ENCODE measurements at regions not wholly inside any gene's neighbourhood (a gene's known extent, or its start where the extent isn't known, plus 50 kb on each side); places are given as distances from the start of the nearest gene placed in this dataset.

DNA sequence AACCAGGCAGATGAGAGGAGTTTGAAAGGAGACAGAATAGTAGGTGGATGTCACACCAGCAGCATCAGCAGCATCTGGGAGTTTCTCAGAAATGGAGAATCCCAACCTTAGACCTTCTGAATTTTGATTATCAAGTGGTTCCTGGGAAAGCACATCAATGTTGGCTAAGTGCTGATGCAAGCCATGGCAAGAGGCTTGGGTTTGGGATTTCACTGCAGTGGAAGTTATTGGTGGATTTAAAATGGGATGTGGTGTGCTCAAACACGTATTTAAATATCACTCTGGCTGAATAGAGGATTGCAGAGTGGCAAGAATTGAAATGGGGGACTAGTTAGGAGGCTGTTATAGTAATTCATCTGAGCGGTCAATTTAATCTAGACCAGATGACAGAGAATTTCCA is 387.8 kb upstream of the WWC1 start:
- TF ChIP-seq, protein P1, sequence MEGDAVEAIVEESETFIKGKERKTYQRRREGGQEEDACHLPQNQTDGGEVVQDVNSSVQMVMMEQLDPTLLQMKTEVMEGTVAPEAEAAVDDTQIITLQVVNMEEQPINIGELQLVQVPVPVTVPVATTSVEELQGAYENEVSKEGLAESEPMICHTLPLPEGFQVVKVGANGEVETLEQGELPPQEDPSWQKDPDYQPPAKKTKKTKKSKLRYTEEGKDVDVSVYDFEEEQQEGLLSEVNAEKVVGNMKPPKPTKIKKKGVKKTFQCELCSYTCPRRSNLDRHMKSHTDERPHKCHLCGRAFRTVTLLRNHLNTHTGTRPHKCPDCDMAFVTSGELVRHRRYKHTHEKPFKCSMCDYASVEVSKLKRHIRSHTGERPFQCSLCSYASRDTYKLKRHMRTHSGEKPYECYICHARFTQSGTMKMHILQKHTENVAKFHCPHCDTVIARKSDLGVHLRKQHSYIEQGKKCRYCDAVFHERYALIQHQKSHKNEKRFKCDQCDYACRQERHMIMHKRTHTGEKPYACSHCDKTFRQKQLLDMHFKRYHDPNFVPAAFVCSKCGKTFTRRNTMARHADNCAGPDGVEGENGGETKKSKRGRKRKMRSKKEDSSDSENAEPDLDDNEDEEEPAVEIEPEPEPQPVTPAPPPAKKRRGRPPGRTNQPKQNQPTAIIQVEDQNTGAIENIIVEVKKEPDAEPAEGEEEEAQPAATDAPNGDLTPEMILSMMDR (IDR thresholded peaks at IDR 0.05) = no peak
- no peak for TF ChIP-seq POLR2A (IDR thresholded peaks at IDR 0.05)
